Right lobe of liver (tissue), 4 donors: ENCODE measurements at regions not wholly inside any gene's neighbourhood (a gene's known extent, or its start where the extent isn't known, plus 50 kb on each side); places are given as distances from the start of the nearest gene placed in this dataset.

Experiments used
- CTCF ChIP-seq, 4 donors: fragments of 200-600 bp in 3 of 4; fragments of 450-650 bp in 1 of 4; IDR thresholded peaks; one replicate each; pipeline versions ENCODE4 v1.5.1 to v1.8.0; 2016 to 2022; ENCODE audit warnings: antibody characterized with exemption in 4 of 4, mild to moderate bottlenecking in 2 of 4
- POLR2A ChIP-seq: fragments of 450-650 bp; IDR thresholded peaks from one replicate; pipeline ENCODE4 v1.6.1; 2017; ENCODE audit warnings: antibody characterized with exemption, mild to moderate bottlenecking
- donor health status: DM: no; HTN: no; CAD: no.
- donor health status: DM: no; HTN: no; CAD: no.
- donor health status: DM: no; HTN: yes; CAD: no.

GRCh38 chr11:106446302-106446701 is 368.8 kb downstream of the AASDHPPT start:
- TF ChIP-seq CTCF (IDR thresholded peaks at IDR 0.05) (no peak), POLR2A (no peak)
